HepG2 (cell line): ENCODE measurements at regions not wholly inside any gene's neighbourhood (a gene's known extent, or its start where the extent isn't known, plus 50 kb on each side); places are given as distances from the start of the nearest gene placed in this dataset.

Experiments
- ATAC-seq: fragments of 200-7000 bp; cut with Tn5 transposase; 3 replicates; pipeline ENCODE4 v1.9.1; 2020; ENCODE audit warnings: mild to moderate bottlenecking, moderate library complexity
- BruUV-seq: library from RNA; stranded (reverse); fragments of 400-500 nt; replicated peaks from 2 replicates; lab custom pipeline; 2021; lab: Mats Ljungman, UMichigan
- CTCF ChIA-PET: fragments of 300-600 bp; formaldehyde crosslinking; extraction: SDS; loops from one replicate; lab custom pipeline; 2021; ENCODE audit warnings: low total read pairs, inconsistent platforms, low intra/inter-chr PET ratio; lab: Yijun Ruan, JAX
- POLR2A ChIA-PET: fragments of 350-600 bp; sonication (Branson Sonifier 250); formaldehyde crosslinking; loops from one replicate; lab custom pipeline; 2020; ENCODE audit warnings: antibody characterized with exemption, inconsistent platforms; lab: Yijun Ruan, JAX
- DNase-seq: peaks from one replicate; pipeline ENCODE4 v3.0.0-alpha.2; 2015; ENCODE audit warnings: low spot score
- FAIRE-seq: peaks from 3 replicates; lab custom pipeline; 2011; peaks lifted over from hg19 to GRCh38; lab: Jason Lieb, UNC
- H2AFZ ChIP-seq: one replicate; pipeline ENCODE4 v1.6.1; 2011; ENCODE audit warnings: low read length, inconsistent platforms
- H3K27ac ChIP-seq: fragments of 300-600 bp; 3 replicates; pipeline ENCODE4 v1.8.0; 2011; ENCODE audit warnings: mixed run types, mild to moderate bottlenecking, mixed read lengths, low read length, inconsistent platforms; ENCODE audit not compliant: insufficient read depth; ENCODE audit errors: extremely low read length
- H3K27me3 ChIP-seq, 2 experiments: fragments of 200-600 bp in 1 of 2; 2 replicates in 1 of 2; 3 replicates in 1 of 2; pipeline versions ENCODE4 v1.6.0 to v1.8.0; 2011; ENCODE audit warnings: low read length in 2 of 2, mild to moderate bottlenecking in 2 of 2, moderate library complexity in 2 of 2, inconsistent platforms in 1 of 2; ENCODE audit not compliant: insufficient read depth in 2 of 2, control insufficient read depth in 1 of 2
- H3K36me3 ChIP-seq, 2 experiments: fragments of 200-600 bp in 1 of 2; replicated peaks in 1 of 2; 2 replicates in 1 of 2; 3 replicates in 1 of 2; pipeline versions ENCODE4 v1.5.1 to v1.8.0; 2011; ENCODE audit warnings: low read length in 2 of 2, inconsistent platforms in 1 of 2; ENCODE audit not compliant: insufficient read depth in 2 of 2, control insufficient read depth in 1 of 2
- H3K4me1 ChIP-seq: 2 replicates; pipeline ENCODE4 v1.5.1; 2012; ENCODE audit warnings: low read length, inconsistent platforms; ENCODE audit not compliant: insufficient read depth
- H3K4me2 ChIP-seq: 2 replicates; pipeline ENCODE4 v1.6.0; 2011; ENCODE audit warnings: low read depth, low read length, inconsistent platforms
- H3K4me3 ChIP-seq, 3 experiments: fragments of 200-600 bp in 1 of 3; sonication (generic), shearing (Covaris generic) in 1 of 3; replicated peaks in 1 of 3; 2 replicates each; pipeline ENCODE4 v1.5.1; 2011 to 2016; ENCODE audit warnings: low read length in 3 of 3, inconsistent platforms in 2 of 3, low read depth in 2 of 3, mild to moderate bottlenecking in 2 of 3, control low read depth in 1 of 3, mixed read lengths in 1 of 3; ENCODE audit not compliant: insufficient read depth in 1 of 3
- H3K79me2 ChIP-seq: one replicate; pipeline ENCODE4 v1.6.1; 2011; ENCODE audit warnings: low read length, inconsistent platforms; ENCODE audit not compliant: insufficient read depth
- H3K9ac ChIP-seq: 2 replicates; pipeline ENCODE4 v1.6.0; 2011; ENCODE audit warnings: mild to moderate bottlenecking, low read depth, low read length, inconsistent platforms; ENCODE audit not compliant: insufficient read depth
- H3K9me3 ChIP-seq: 2 replicates; pipeline ENCODE4 v1.5.1; 2012; ENCODE audit warnings: mild to moderate bottlenecking, low read length
- H4K20me1 ChIP-seq: 2 replicates; pipeline ENCODE4 v1.6.0; 2011; ENCODE audit warnings: inconsistent platforms, mild to moderate bottlenecking, low read length, moderate library complexity; ENCODE audit not compliant: insufficient read depth
- HDAC6 ChIP-seq: fragments of 200-600 bp; sonication (generic); IDR thresholded peaks from 2 replicates; pipeline ENCODE4 v1.7.0; 2017; ENCODE audit warnings: mild to moderate bottlenecking, antibody characterized with exemption, low read length, low read depth
- HIVEP1 ChIP-seq: sonication (generic); formaldehyde crosslinking; IDR thresholded peaks from 2 replicates; pipeline ENCODE4 v1.4.0; 2020; ENCODE audit warnings: mild to moderate bottlenecking, missing genetic modification reagents
- KDM5B ChIP-seq: sonication (generic); formaldehyde crosslinking; IDR thresholded peaks from 2 replicates; pipeline ENCODE4 v1.4.0; 2020; ENCODE audit warnings: missing genetic modification reagents, mild to moderate bottlenecking, borderline replicate concordance
- MBD4 ChIP-seq: IDR thresholded peaks from 2 replicates; pipeline ENCODE4 v1.6.1; 2012; ENCODE audit warnings: low read length, inconsistent platforms, borderline replicate concordance
- MEIS1 ChIP-seq: sonication (generic); formaldehyde crosslinking; IDR thresholded peaks from 2 replicates; pipeline ENCODE4 v1.9.0; 2021; ENCODE audit warnings: mild to moderate bottlenecking, missing genetic modification reagents, moderate library complexity, borderline replicate concordance
- NR1H2 ChIP-seq: sonication (generic); formaldehyde crosslinking; IDR thresholded peaks from 2 replicates; pipeline ENCODE4 v1.8.1; 2022; ENCODE audit warnings: low read depth, missing genetic modification reagents, borderline replicate concordance
- SALL2 ChIP-seq: sonication (generic); formaldehyde crosslinking; IDR thresholded peaks from 2 replicates; pipeline ENCODE4 v1.8.1; 2023; ENCODE audit warnings: mild to moderate bottlenecking, missing genetic modification reagents, inconsistent platforms
- TFE3 ChIP-seq: IDR thresholded peaks from 2 replicates; pipeline ENCODE4 v1.6.1; 2016
- THAP9 ChIP-seq: sonication (generic); formaldehyde crosslinking; IDR thresholded peaks from 2 replicates; pipeline ENCODE4; 2020; ENCODE audit warnings: missing genetic modification reagents, mild to moderate bottlenecking, borderline replicate concordance
- ZBTB44 ChIP-seq: sonication (generic); formaldehyde crosslinking; IDR thresholded peaks from 2 replicates; pipeline ENCODE4 v1.4.0; 2020; ENCODE audit warnings: missing genetic modification reagents
- ZC3H4 ChIP-seq: sonication (generic); formaldehyde crosslinking; IDR thresholded peaks from 2 replicates; pipeline ENCODE4 v1.4.0; 2020; ENCODE audit warnings: missing genetic modification reagents, borderline replicate concordance
- ZFP82 ChIP-seq: sonication (generic); formaldehyde crosslinking; IDR thresholded peaks from 2 replicates; pipeline ENCODE4 v1.5.1; 2020; ENCODE audit warnings: mild to moderate bottlenecking, missing genetic modification reagents, borderline replicate concordance
- ZNF33B ChIP-seq: sonication (generic); formaldehyde crosslinking; IDR thresholded peaks from 2 replicates; pipeline ENCODE4 v1.5.1; 2020; ENCODE audit warnings: mild to moderate bottlenecking, missing genetic modification reagents
- ZNF770 ChIP-seq: sonication (generic); formaldehyde crosslinking; IDR thresholded peaks from 2 replicates; pipeline ENCODE4 v1.5.0; 2020; ENCODE audit warnings: mild to moderate bottlenecking, missing genetic modification reagents
- WGBS: methylation state at CpG from one replicate; pipeline ENCODE4 v1.1.6; 2017; ENCODE audit warnings: low lambda C conversion rate; 5-methylcytosine and 5-hydroxymethylcytosine counted together
- in situ Hi-C: cut with HindIII; loops from 2 replicates; pipeline ENCODE4 v1.10.0; 2017; ENCODE audit warnings: low pct_unique_long_range_greater_than_20kb; ENCODE audit not compliant: extremely low pct_ligation_motif_present
- intact Hi-C: fragments of 100-400 bp; cut with micrococcal nuclease; formaldehyde crosslinking; loops from one replicate; pipeline ENCODE4 v1.10.0; 2022; ENCODE audit not compliant: unreplicated experiment

DNA sequence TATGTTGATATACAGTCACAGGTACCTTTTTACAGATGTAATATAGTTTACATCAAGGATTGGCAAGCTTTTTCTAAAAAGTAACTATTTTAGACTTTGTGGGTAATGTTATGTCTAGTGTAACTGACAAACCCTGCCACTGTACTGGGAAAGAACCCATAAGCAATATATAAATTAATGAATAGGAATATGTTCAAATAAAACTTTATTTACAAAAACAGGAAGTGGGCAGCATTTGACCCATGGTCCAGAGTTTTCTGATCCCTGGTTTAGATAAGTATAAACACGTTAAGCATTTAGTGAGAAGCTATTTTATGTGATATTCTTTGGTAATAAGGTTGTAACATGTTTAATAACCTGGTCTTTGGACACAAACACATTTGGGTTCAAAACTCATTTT lies 915.2 kb upstream of the ROBO1 start:
- no peak overlapping the region for H3K9ac ChIP-seq
- no peak for ATAC-seq
- 4% methylated on average over 1 of the region's 1 CpG for WGBS
- H4K20me1 ChIP-seq = no peaks in the 10 kb centered on the region
- no peaks in the 10 kb centered on the region for H3K79me2 ChIP-seq
- no peak for FAIRE-seq
- TF ChIP-seq ZFP82 (no peak), TFE3 (CRISPR knock-in tag) (no peak), SALL2 (no peak), HIVEP1 (CRISPR knock-in tag) (no peak), HDAC6 (no peak), ZNF770 (no peak), MBD4 (no peak), KDM5B (CRISPR knock-in tag) (no peak), ZC3H4 (CRISPR knock-in tag) (no peak), ZBTB44 (CRISPR knock-in tag) (no peak), NR1H2 (no peak), MEIS1 (CRISPR knock-in tag) (no peak), ZNF33B (CRISPR knock-in tag) (no peak), THAP9 (CRISPR knock-in tag) (no peak)
- H3K4me1 ChIP-seq = no peaks in the 10 kb centered on the region
- H3K4me3 ChIP-seq = no peak overlapping the region
- intact Hi-C loops (no loop called here), in situ Hi-C loops (loop anchor here (10.0 to 25.0 kb wide), 2 partner anchors 158 to 1171 kb away; no protein-coding TSS in a partner anchor)
- no peaks in the 10 kb centered on the region for H3K36me3 ChIP-seq
- ChIA-PET POLR2A (no interaction called here), CTCF (no interaction called here)
- H2AFZ ChIP-seq = no peak overlapping the region
- no peak overlapping the region for H3K27ac ChIP-seq
- H3K9me3 ChIP-seq = no peaks in the 10 kb centered on the region
- no peaks in the 10 kb centered on the region; a peak in 1 of 5 replicates for H3K27me3 ChIP-seq
- BruUV-seq = no TSS peak
- no peak overlapping the region for H3K4me2 ChIP-seq
- DNase-seq = no peak
